Neural cell (in vitro differentiated cells): ENCODE measurements at regions not wholly inside any gene's neighbourhood (a gene's known extent, or its start where the extent isn't known, plus 50 kb on each side); places are given as distances from the start of the nearest gene placed in this dataset.

ENCODE experiments used
- H2AFZ ChIP-seq: fragments of 200-600, 300-800 bp; sonication (generic), shearing (Covaris generic); 2 replicates; pipeline ENCODE4 v1.6.0; 2014; ENCODE audit warnings: low read depth, mild to moderate bottlenecking, antibody characterized with exemption, low read length, moderate library complexity
- H3F3A ChIP-seq: fragments of 200-600 bp; shearing (Covaris generic); 2 replicates; pipeline ENCODE4 v1.6.1; 2016; ENCODE audit warnings: mild to moderate bottlenecking, moderate library complexity, mixed read lengths, antibody characterized with exemption, low read length; ENCODE audit not compliant: insufficient read depth, poor library complexity, severe bottlenecking
- H3K27ac ChIP-seq: fragments of 200-600, 300-800 bp; sonication (generic), shearing (Covaris generic); 2 replicates; pipeline ENCODE4 v1.5.1; 2014; ENCODE audit warnings: mild to moderate bottlenecking, low read length, moderate library complexity
- H3K27me3 ChIP-seq: fragments of 300-800, 200-600 bp; sonication (generic), shearing (Covaris generic); 2 replicates; pipeline ENCODE4 v1.6.0; 2014; ENCODE audit warnings: mild to moderate bottlenecking, low read depth, low read length, moderate library complexity; ENCODE audit not compliant: insufficient read depth
- H3K36me3 ChIP-seq: fragments of 300-800, 200-600 bp; sonication (generic), shearing (Covaris generic); 2 replicates; pipeline ENCODE4 v1.5.1; 2014; ENCODE audit warnings: mild to moderate bottlenecking, antibody characterized with exemption, low read length, moderate library complexity; ENCODE audit not compliant: insufficient read depth
- H3K4me2 ChIP-seq: fragments of 300-800, 200-600 bp; sonication (generic), shearing (Covaris generic); 2 replicates; pipeline ENCODE4 v1.6.0; 2014; ENCODE audit warnings: mild to moderate bottlenecking, low read length
- H3K4me3 ChIP-seq: fragments of 300-800, 200-600 bp; sonication (generic), shearing (Covaris generic); 2 replicates; pipeline ENCODE4 v1.5.1; 2014; ENCODE audit warnings: mild to moderate bottlenecking, low read length, moderate library complexity
- H3K79me2 ChIP-seq: fragments of 200-600 bp; shearing (Covaris generic); replicated peaks from 2 replicates; pipeline ENCODE4 v1.6.0; 2014; ENCODE audit warnings: mild to moderate bottlenecking, low read length, moderate library complexity; ENCODE audit not compliant: insufficient read depth
- H3K9ac ChIP-seq: fragments of 300-800, 200-600 bp; sonication (generic), shearing (Covaris generic); 2 replicates; pipeline ENCODE4 v1.6.1; 2016; ENCODE audit warnings: mild to moderate bottlenecking, low read length, mixed read lengths
- H3K9me2 ChIP-seq: fragments of 200-600 bp; shearing (Covaris generic); 2 replicates; pipeline ENCODE4 v1.6.1; 2016; ENCODE audit warnings: mild to moderate bottlenecking, low read length, mixed read lengths; ENCODE audit not compliant: insufficient read depth
- H3K9me3 ChIP-seq: fragments of 200-600, 300-800 bp; sonication (generic), shearing (Covaris generic); 2 replicates; pipeline ENCODE4 v1.6.1; 2016; ENCODE audit warnings: mild to moderate bottlenecking, mixed run types, low read length, moderate library complexity, mixed read lengths
- H4K20me1 ChIP-seq: fragments of 200-600 bp; shearing (Covaris generic); 2 replicates; pipeline ENCODE4 v1.6.1; 2016; ENCODE audit warnings: mild to moderate bottlenecking, mixed run types; ENCODE audit not compliant: insufficient read depth
- CTCF ChIP-seq: fragments of 450-650 bp; IDR thresholded peaks from 2 replicates; pipeline ENCODE4 v1.5.1; 2014; ENCODE audit warnings: antibody characterized with exemption, mild to moderate bottlenecking, moderate library complexity; ENCODE audit not compliant: poor library complexity, severe bottlenecking
- EP300 ChIP-seq: fragments of 450-650 bp; conservative IDR thresholded peaks from 2 replicates; pipeline ENCODE4 v1.6.1; 2014; ENCODE audit warnings: antibody characterized with exemption, mild to moderate bottlenecking, moderate library complexity; ENCODE audit not compliant: poor library complexity, severe bottlenecking
- EZH2 ChIP-seq: fragments of 200-600, 300-800 bp; shearing (Covaris generic), sonication (generic); IDR thresholded peaks from 2 replicates; pipeline ENCODE4 v1.6.1; 2014; ENCODE audit warnings: antibody characterized with exemption, low read length, borderline replicate concordance, mild to moderate bottlenecking; ENCODE audit not compliant: insufficient read depth, poor library complexity, severe bottlenecking
- MXI1 ChIP-seq: fragments of 450-650 bp; conservative IDR thresholded peaks from 2 replicates; pipeline ENCODE4 v1.6.1; 2014; ENCODE audit warnings: antibody characterized with exemption, mild to moderate bottlenecking; ENCODE audit not compliant: poor library complexity, severe bottlenecking
- POLR2AphosphoS5 ChIP-seq: IDR thresholded peaks from 2 replicates; pipeline ENCODE4 v1.6.1; 2012
- RAD21 ChIP-seq: fragments of 450-650 bp; conservative IDR thresholded peaks from 2 replicates; pipeline ENCODE4 v1.6.1; 2014; ENCODE audit warnings: antibody characterized with exemption, mild to moderate bottlenecking, moderate library complexity
- REST ChIP-seq: IDR thresholded peaks from 2 replicates; pipeline ENCODE4 v1.6.1; 2012; ENCODE audit warnings: borderline replicate concordance
- SMC3 ChIP-seq: fragments of 450-650 bp; conservative IDR thresholded peaks from 2 replicates; pipeline ENCODE4 v1.6.1; 2014; ENCODE audit warnings: antibody characterized with exemption, mild to moderate bottlenecking, moderate library complexity; ENCODE audit not compliant: poor library complexity
- TAF1 ChIP-seq: IDR thresholded peaks from 2 replicates; pipeline ENCODE4 v1.6.1; 2012; ENCODE audit warnings: low read depth

GRCh38 chr18:53920312-53921075 lies 304.0 kb downstream of the MBD2 start:
- Histone ChIP-seq H4K20me1 (no peaks in the 10 kb centered on the region), H3K79me2 (no peaks in the 10 kb centered on the region), H3K36me3 (no peaks in the 10 kb centered on the region), H3K27me3 (no peaks in the 10 kb centered on the region), H2AFZ (no peak overlapping the region), H3K27ac (no peak overlapping the region), H3K9me3 (no peaks in the 10 kb centered on the region), H3K4me3 (no peak overlapping the region), H3K9me2 (no peaks in the 10 kb centered on the region), H3K4me2 (no peak overlapping the region), H3F3A (no peaks in the 10 kb centered on the region), H3K9ac (no peak overlapping the region)
- TF ChIP-seq SMC3 (no peak), EP300 (no peak), REST (no peak), EZH2 (no peak), RAD21 (no peak)

- H3K9ac ChIP-seq, result no peak overlapping the region
- no peak overlapping the region for H3K27ac ChIP-seq
These were observed 306.4 kb downstream of the MBD2 start for GRCh38 chr18:53918091-53918490.

More at GRCh38 chr18:53918091-53918490, 306.4 kb downstream of the MBD2 start:
- no peaks in the 10 kb centered on the region for H4K20me1 ChIP-seq
- no peaks in the 10 kb centered on the region for H3F3A ChIP-seq
- H3K9me3 ChIP-seq, result no peaks in the 10 kb centered on the region
- H3K27me3 ChIP-seq, result no peaks in the 10 kb centered on the region
- H2AFZ ChIP-seq, result no peak overlapping the region
- H3K4me3 ChIP-seq, result no peak overlapping the region
- no peak overlapping the region for H3K4me2 ChIP-seq
- no peaks in the 10 kb centered on the region for H3K36me3 ChIP-seq
- no peaks in the 10 kb centered on the region for H3K79me2 ChIP-seq
- no peak for TF ChIP-seq TAF1
- no peak for TF ChIP-seq EP300
- no peak for TF ChIP-seq RAD21
- no peak for TF ChIP-seq EZH2
- no peak for TF ChIP-seq SMC3
- no peak for TF ChIP-seq CTCF
- TF ChIP-seq MXI1, result no peak
- TF ChIP-seq POLR2AphosphoS5, result no peak
- no peak for TF ChIP-seq REST
- H3K9me2 ChIP-seq, result no peaks in the 10 kb centered on the region
